HUES64 (cell line): ENCODE measurements at regions not wholly inside any gene's neighbourhood (a gene's known extent, or its start where the extent isn't known, plus 50 kb on each side); places are given as distances from the start of the nearest gene placed in this dataset.
"Not testable (repeated sequence)": the region's sequence is repeated elsewhere in the genome, so short reads cannot be mapped to it uniquely, and the experiment has no call there.

Source experiments
- H3K27ac ChIP-seq: 2 replicates; pipeline ENCODE4 v1.7.0; 2013; ENCODE audit warnings: low read depth, low read length, inconsistent platforms
- H3K27me3 ChIP-seq: 2 replicates; pipeline ENCODE4 v1.6.1; 2013; ENCODE audit warnings: mild to moderate bottlenecking, low read length; ENCODE audit not compliant: insufficient read depth
- H3K36me3 ChIP-seq: 2 replicates; pipeline ENCODE4 v1.6.1; 2013; ENCODE audit warnings: mild to moderate bottlenecking, low read length; ENCODE audit not compliant: insufficient read depth
- H3K4me1 ChIP-seq: 2 replicates; pipeline ENCODE4 v1.6.1; 2013; ENCODE audit warnings: mild to moderate bottlenecking, low read length, moderate library complexity; ENCODE audit not compliant: insufficient read depth
- H3K4me3 ChIP-seq: 2 replicates; pipeline ENCODE4 v1.5.1; 2013; ENCODE audit warnings: mild to moderate bottlenecking, low read length, moderate library complexity
- H3K9ac ChIP-seq: 2 replicates; pipeline ENCODE4 v1.6.1; 2013; ENCODE audit warnings: mild to moderate bottlenecking, low read depth, low read length
- H3K9me3 ChIP-seq: 2 replicates; pipeline ENCODE4 v1.6.1; 2013; ENCODE audit warnings: low read depth, low read length; ENCODE audit not compliant: insufficient read depth
- WGBS: fragments of 150-250, 120-280 bp; methylation state at CpG from one replicate; pipeline ENCODE4 v1.1.7; 2013; ENCODE audit warnings: missing lambda C conversion rate; 5-methylcytosine and 5-hydroxymethylcytosine counted together

GRCh38 chr1:232329103-232329813, 300.7 kb downstream of the SIPA1L2 start:
- Histone ChIP-seq H3K36me3 (no peaks in the 10 kb centered on the region), H3K9ac (no peak overlapping the region), H3K4me3 (no peak overlapping the region), H3K27ac (no peak overlapping the region), H3K4me1 (no peaks in the 10 kb centered on the region), H3K9me3 (peaks cover 8% of the 10 kb centered on the region; the same call in 1 of the 2 replicates), H3K27me3 (no peaks in the 10 kb centered on the region)
- WGBS = 95% methylated on average over 10 of the region's 10 CpGs

GRCh38 chr1:232328486-232329102, 301.3 kb downstream of the SIPA1L2 start:
- no peaks in the 10 kb centered on the region for H3K36me3 ChIP-seq
- no peak overlapping the region for H3K4me3 ChIP-seq
- 92% methylated on average over 4 of the region's 4 CpGs for WGBS
- no peak overlapping the region for H3K27ac ChIP-seq
- peaks cover 8% of the 10 kb centered on the region; the same call in 1 of the 2 replicates for H3K9me3 ChIP-seq
- no peak overlapping the region for H3K9ac ChIP-seq
- H3K27me3 ChIP-seq = no peaks in the 10 kb centered on the region
- H3K4me1 ChIP-seq = no peaks in the 10 kb centered on the region

GRCh38 chr1:232327899-232328298, 302.0 kb downstream of the SIPA1L2 start:
- H3K9ac ChIP-seq = no peak overlapping the region
- H3K27me3 ChIP-seq = no peaks in the 10 kb centered on the region
- no peak overlapping the region for H3K27ac ChIP-seq
- no peaks in the 10 kb centered on the region for H3K4me1 ChIP-seq
- H3K9me3 ChIP-seq = peaks cover 8% of the 10 kb centered on the region; the same call in 1 of the 2 replicates
- WGBS = 86% methylated on average over 5 of the region's 5 CpGs
- no peaks in the 10 kb centered on the region for H3K36me3 ChIP-seq
- no peak overlapping the region for H3K4me3 ChIP-seq

GRCh38 chr1:232327269-232327668, 302.7 kb downstream of the SIPA1L2 start:
- Histone ChIP-seq H3K27ac (no peak overlapping the region), H3K36me3 (no peaks in the 10 kb centered on the region), H3K27me3 (no peaks in the 10 kb centered on the region), H3K4me3 (no peak overlapping the region), H3K9me3 (peaks cover 8% of the 10 kb centered on the region; the same call in 1 of the 2 replicates), H3K9ac (no peak overlapping the region), H3K4me1 (no peaks in the 10 kb centered on the region)

GRCh38 chr1:232322162-232322734, 307.7 kb downstream of the SIPA1L2 start:
- H3K27me3 ChIP-seq = no peaks in the 10 kb centered on the region
- peaks cover 6% of the 10 kb centered on the region; the same call in 1 of the 2 replicates for H3K9me3 ChIP-seq
- H3K27ac ChIP-seq = no peak overlapping the region
- H3K4me1 ChIP-seq = 0 out of 2 replicates have a peak, but pooled peaks cover 5% of the 10 kb centered on the region
- H3K4me3 ChIP-seq = no peak overlapping the region
- H3K9ac ChIP-seq = no peak overlapping the region
- 93% methylated on average over 5 of the region's 5 CpGs for WGBS
- H3K36me3 ChIP-seq = no peaks in the 10 kb centered on the region

DNA sequence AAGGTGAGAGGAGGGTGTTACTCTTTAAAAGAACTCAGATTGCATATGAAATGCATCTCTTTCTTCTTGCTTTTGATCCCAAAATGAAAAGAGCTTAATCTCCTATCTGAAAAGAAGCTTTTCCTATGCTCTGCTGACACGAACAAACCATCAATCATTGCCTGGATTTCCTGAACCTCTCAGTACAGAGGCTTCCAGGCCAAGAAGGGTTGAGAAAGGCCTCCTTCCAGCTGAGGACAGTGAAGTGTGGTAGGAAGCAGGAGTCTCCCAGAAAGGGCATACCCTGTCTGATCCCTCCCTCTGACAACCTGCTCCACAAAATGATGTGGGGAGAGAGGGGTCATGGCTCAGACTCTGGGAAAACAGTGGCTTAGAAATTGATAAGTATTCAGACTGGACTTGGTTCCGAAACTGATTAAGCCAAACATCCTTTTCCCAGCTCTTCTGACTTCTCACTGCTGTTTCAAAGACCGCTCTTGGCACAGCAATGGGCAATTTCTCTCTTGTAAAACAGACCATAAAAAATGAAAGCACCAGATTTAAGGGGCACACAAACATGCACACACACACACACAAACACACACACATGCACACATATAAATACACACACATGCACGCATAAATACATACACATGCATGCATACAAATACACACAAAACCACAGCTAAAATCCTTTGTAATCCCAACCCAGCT, 310.3 kb downstream of the SIPA1L2 start:
- no peak overlapping the region for H3K4me3 ChIP-seq
- 0 out of 2 replicates have a peak, but pooled peaks cover 5% of the 10 kb centered on the region for H3K4me1 ChIP-seq
- WGBS = 86% methylated on average over 4 of the region's 4 CpGs
- H3K9ac ChIP-seq = no peak overlapping the region
- H3K36me3 ChIP-seq = no peaks in the 10 kb centered on the region
- no peaks in the 10 kb centered on the region for H3K27me3 ChIP-seq
- peaks cover 6% of the 10 kb centered on the region; the same call in 1 of the 2 replicates for H3K9me3 ChIP-seq
- no peak overlapping the region for H3K27ac ChIP-seq

DNA sequence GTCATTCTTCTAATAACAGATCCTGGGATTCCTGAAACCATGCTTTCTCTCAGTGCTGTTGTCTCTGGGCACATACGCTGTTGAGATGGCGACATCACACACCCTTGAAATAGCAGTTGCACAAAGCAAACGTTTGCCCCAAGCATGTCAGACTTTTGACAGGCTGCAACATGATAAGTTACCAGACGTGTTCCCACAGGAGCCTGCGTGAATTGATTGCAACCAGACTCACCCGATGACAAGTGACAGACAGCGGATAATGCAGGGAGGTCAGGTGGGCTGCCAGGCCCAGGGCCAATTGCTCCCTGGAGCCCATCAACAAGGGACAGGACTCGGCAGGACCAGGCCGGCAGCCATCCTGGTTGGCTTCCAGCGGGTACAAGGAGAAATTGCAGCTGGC, 310.9 kb downstream of the SIPA1L2 start:
- Histone ChIP-seq H3K9me3 (peaks cover 6% of the 10 kb centered on the region; the same call in 1 of the 2 replicates), H3K4me1 (0 out of 2 replicates have a peak, but pooled peaks cover 5% of the 10 kb centered on the region), H3K27ac (no peak overlapping the region), H3K4me3 (no peak overlapping the region), H3K9ac (no peak overlapping the region), H3K36me3 (no peaks in the 10 kb centered on the region), H3K27me3 (no peaks in the 10 kb centered on the region)
- 91% methylated on average over 10 of the region's 10 CpGs for WGBS

GRCh38 chr1:232318143-232318542, 311.8 kb downstream of the SIPA1L2 start:
- 0 out of 2 replicates have a peak, but pooled peaks cover 5% of the 10 kb centered on the region for H3K4me1 ChIP-seq
- WGBS = 91% methylated on average over 2 of the region's 2 CpGs
- no peak overlapping the region for H3K9ac ChIP-seq
- H3K27ac ChIP-seq = no peak overlapping the region
- H3K4me3 ChIP-seq = no peak overlapping the region
- H3K36me3 ChIP-seq = no peaks in the 10 kb centered on the region
- peaks cover 6% of the 10 kb centered on the region; the same call in 1 of the 2 replicates for H3K9me3 ChIP-seq
- H3K27me3 ChIP-seq = no peaks in the 10 kb centered on the region

DNA sequence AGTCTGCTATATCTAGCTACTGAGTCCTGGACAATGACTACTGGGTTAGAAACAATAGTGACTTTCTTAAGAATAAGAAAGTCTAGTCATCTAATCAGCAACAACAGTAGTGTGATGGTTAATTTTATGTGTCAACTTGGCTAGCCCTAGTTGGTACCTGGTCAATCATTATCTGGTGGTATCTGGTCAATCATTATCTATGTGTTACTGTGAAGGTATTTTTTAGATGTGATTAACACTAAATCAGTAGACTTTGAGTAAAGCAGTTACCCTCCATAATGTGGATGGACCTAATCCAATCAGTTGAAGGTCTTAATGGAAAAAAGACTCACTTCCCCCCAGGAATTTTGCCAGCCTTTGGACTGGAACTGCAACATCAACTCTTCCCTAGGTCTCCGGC, 312.6 kb downstream of the SIPA1L2 start:
- Histone ChIP-seq H3K9ac (no peak overlapping the region), H3K4me3 (no peak overlapping the region), H3K27me3 (no peaks in the 10 kb centered on the region), H3K27ac (no peak overlapping the region), H3K36me3 (no peaks in the 10 kb centered on the region), H3K9me3 (peaks cover 6% of the 10 kb centered on the region; the same call in 1 of the 2 replicates), H3K4me1 (0 out of 2 replicates have a peak, but pooled peaks cover 5% of the 10 kb centered on the region)
- WGBS = 100% methylated on average over 1 of the region's 1 CpG

DNA sequence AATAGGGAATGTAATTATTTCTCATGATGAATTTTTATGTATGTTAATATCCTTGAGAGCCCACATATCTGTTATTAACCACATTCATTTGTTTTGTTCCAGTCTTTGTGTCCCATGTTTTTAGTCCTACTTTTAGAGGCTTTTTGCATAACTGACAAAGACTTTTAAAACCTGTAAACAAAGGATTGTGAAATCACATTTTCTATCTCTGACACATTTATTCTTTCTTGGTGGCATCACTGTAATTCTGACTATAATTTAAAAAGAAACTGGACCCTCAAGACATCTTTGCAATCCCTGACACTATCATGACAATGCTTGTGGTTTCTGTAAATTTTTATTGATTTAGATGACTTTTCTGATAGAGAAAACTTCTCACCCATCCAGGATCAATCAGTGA, 313.1 kb downstream of the SIPA1L2 start:
- no peak overlapping the region for H3K9ac ChIP-seq
- no peak overlapping the region for H3K27ac ChIP-seq
- no peaks in the 10 kb centered on the region for H3K36me3 ChIP-seq
- H3K4me1 ChIP-seq = 0 out of 2 replicates have a peak, but pooled peaks cover 5% of the 10 kb centered on the region
- no peak overlapping the region for H3K4me3 ChIP-seq
- H3K27me3 ChIP-seq = no peaks in the 10 kb centered on the region
- peaks cover 6% of the 10 kb centered on the region; the same call in 1 of the 2 replicates for H3K9me3 ChIP-seq

DNA sequence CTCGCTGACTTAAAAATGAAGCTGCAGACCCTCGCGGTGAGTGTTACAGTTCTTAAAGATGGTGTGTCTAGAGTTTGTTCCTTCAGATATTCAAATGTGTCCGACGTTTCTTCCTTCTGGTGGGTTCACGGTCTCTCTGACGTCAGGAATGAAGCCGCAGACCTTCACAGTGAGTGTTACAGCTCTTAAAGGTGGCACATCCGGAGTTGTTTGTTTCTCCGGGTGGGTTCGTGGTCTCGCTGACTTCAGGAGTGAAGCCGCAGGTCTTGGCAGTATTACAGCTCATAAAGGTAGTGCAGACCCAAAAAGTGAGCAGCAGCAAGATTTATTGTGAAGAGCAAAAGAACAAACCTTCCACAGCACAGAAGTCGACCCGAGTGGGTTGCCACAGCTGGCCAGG, 316.1 kb downstream of the SIPA1L2 start:
- WGBS = 96% methylated on average over 15 of the region's 15 CpGs
- H3K9me3 ChIP-seq, H3K36me3 ChIP-seq, H3K4me3 ChIP-seq, H3K27ac ChIP-seq, H3K27me3 ChIP-seq, H3K9ac ChIP-seq, H3K4me1 ChIP-seq: not testable (repeated sequence)
